Aorta (tissue), 5 donors: ENCODE measurements at regions not wholly inside any gene's neighbourhood (a gene's known extent, or its start where the extent isn't known, plus 50 kb on each side); places are given as distances from the start of the nearest gene placed in this dataset.

Experiments
- ATAC-seq: fragments of 200-7000 bp; cut with Tn5 transposase; one replicate; pipeline ENCODE4 v1.9.1; 2022; ENCODE audit warnings: moderate library complexity; ENCODE audit not compliant: low FRiP score
- DNase-seq, 2 donors: peaks; one replicate each; pipeline ENCODE4 v3.0.0-alpha.2; 2020
- H3K27ac ChIP-seq, 2 donors: one replicate each; pipeline ENCODE4 v1.5.1; 2013; ENCODE audit warnings: low read length in 2 of 2, mild to moderate bottlenecking in 2 of 2, moderate library complexity in 2 of 2, control low read depth in 1 of 2, inconsistent platforms in 1 of 2, low read depth in 1 of 2
- H3K27me3 ChIP-seq, 2 donors: one replicate each; pipeline ENCODE4 v1.6.1; 2013; ENCODE audit warnings: control low read depth in 1 of 2, low read length in 1 of 2, mild to moderate bottlenecking in 1 of 2, moderate library complexity in 1 of 2; ENCODE audit not compliant: insufficient read depth in 2 of 2, control insufficient read depth in 1 of 2
- H3K36me3 ChIP-seq, 2 donors: one replicate each; pipeline ENCODE4 v1.6.1; 2013; ENCODE audit warnings: control low read depth in 1 of 2, low read length in 1 of 2, mild to moderate bottlenecking in 1 of 2; ENCODE audit not compliant: insufficient read depth in 2 of 2, control insufficient read depth in 1 of 2
- H3K4me1 ChIP-seq, 2 donors: one replicate each; pipeline ENCODE4 v1.6.1; 2013; ENCODE audit warnings: low read length in 2 of 2, control low read depth in 1 of 2, mild to moderate bottlenecking in 1 of 2, moderate library complexity in 1 of 2; ENCODE audit not compliant: insufficient read depth in 2 of 2, control insufficient read depth in 1 of 2
- H3K4me3 ChIP-seq, 2 donors: one replicate each; pipeline ENCODE4 v1.5.1; 2013; ENCODE audit warnings: low read length in 2 of 2, control low read depth in 1 of 2, mild to moderate bottlenecking in 1 of 2
- H3K9me3 ChIP-seq: one replicate; pipeline ENCODE4 v1.6.1; 2013; ENCODE audit warnings: mild to moderate bottlenecking, low read length; ENCODE audit not compliant: control insufficient read depth
- WGBS, 2 donors: extraction: QIAGEN DNeasy Blood & Tissue Kit; methylation state at CpG; one replicate each; pipeline ENCODE4 v1.1.7; 2013; 5-methylcytosine and 5-hydroxymethylcytosine counted together
- intact Hi-C, 2 donors: fragments of 100-400 bp; cut with DNase I; formaldehyde crosslinking; loops; one replicate each; pipeline versions ENCODE4 v1.14.2 to v1.15.0; 2022
- donor health status: healthy with polysubstance abuse.
- donor health status: Bipolar disorder and iron deficiency.
- donor health status: DM: no; HTN: no; CAD: no.
- donor health status: DM: no; HTN: no; CAD: no.
- donor health status: DM: yes; HTN: yes; CAD: no.

- Histone ChIP-seq H3K27ac (no peak overlapping the region), H3K36me3 (no peaks in the 10 kb centered on the region), H3K4me1 (no peaks in the 10 kb centered on the region), H3K4me3 (no peak overlapping the region), H3K27me3 (no peaks in the 10 kb centered on the region), H3K9me3 (no peaks in the 10 kb centered on the region)
- DNase-seq, result no peak
- intact Hi-C loops, result no loop called here
- ATAC-seq, result no peak
Observed at GRCh38 chr1:114320586-114320985, 166.9 kb upstream of the SYT6 start.

GRCh38 chr1:114319418-114319817 is 165.7 kb upstream of the SYT6 start:
- 6 to 9% methylated on average over 3 of the region's 3 CpGs for WGBS, 2 donors
- DNase-seq (no peak), ATAC-seq (no peak)
- Histone ChIP-seq H3K27ac (no peak overlapping the region), H3K27me3 (no peaks in the 10 kb centered on the region), H3K36me3 (no peaks in the 10 kb centered on the region), H3K9me3 (no peaks in the 10 kb centered on the region), H3K4me1 (no peaks in the 10 kb centered on the region), H3K4me3 (no peak overlapping the region)
- intact Hi-C loops, result no loop called here

DNA sequence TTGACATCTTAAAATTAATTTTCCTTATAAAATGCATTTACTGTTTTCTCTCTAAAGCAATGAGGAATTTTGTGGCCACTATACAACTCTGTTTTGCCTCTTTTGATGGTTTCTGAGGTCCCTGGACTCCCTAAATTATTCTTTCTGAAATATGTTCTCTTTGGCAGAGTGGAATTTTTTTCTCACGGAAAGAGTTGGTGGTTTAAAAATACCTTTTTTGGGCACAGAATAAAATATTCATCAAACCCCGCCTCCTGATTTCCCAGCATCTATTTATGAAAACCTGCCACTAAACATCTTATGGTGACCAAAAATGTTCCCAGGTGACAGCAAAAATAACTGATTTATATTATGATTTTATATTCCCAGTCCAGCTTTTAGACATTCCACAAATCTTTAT is 165.3 kb upstream of the SYT6 start:
- no peaks in the 10 kb centered on the region for H3K27me3 ChIP-seq
- WGBS, 2 donors, result 18 to 27% methylated on average over 2 of the region's 2 CpGs
- intact Hi-C loops, result no loop called here
- no peaks in the 10 kb centered on the region for H3K9me3 ChIP-seq
- H3K36me3 ChIP-seq, result no peaks in the 10 kb centered on the region
- H3K27ac ChIP-seq, result no peak overlapping the region
- ATAC-seq (no peak), DNase-seq (no peak)
- H3K4me3 ChIP-seq, result no peak overlapping the region
- H3K4me1 ChIP-seq, result no peaks in the 10 kb centered on the region

DNA sequence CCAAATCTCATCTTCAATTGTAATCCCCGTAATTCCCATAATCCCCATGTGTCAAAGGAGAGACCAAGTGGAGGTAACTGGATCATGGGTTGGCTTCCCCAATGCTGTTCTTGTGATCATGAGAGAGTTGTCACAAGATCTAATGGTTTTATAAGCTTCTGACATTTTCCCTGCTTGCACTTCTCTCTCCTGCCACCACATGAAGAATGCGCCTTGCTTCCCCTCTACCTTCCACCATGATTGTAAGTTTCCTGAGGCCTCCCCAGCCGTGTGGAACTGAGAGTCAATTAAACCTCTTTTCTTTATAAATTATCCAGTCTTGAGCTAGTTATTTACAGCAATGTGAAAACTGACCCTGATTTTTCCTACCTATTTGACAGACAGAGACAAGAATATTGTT is 162.5 kb upstream of the SYT6 start:
- ATAC-seq, result no peak
- H3K27ac ChIP-seq, result no peak overlapping the region
- H3K27me3 ChIP-seq, result no peaks in the 10 kb centered on the region
- no peaks in the 10 kb centered on the region for H3K36me3 ChIP-seq
- WGBS, 2 donors, result 92 to 94% methylated on average over 3 of the region's 3 CpGs
- H3K4me3 ChIP-seq, result no peak overlapping the region
- DNase-seq, result no peak
- intact Hi-C loops, result no loop called here
- H3K4me1 ChIP-seq, result no peaks in the 10 kb centered on the region
- no peaks in the 10 kb centered on the region for H3K9me3 ChIP-seq

GRCh38 chr1:114315631-114316030 is 162.0 kb upstream of the SYT6 start:
- H3K9me3 ChIP-seq, result no peaks in the 10 kb centered on the region
- no peaks in the 10 kb centered on the region for H3K4me1 ChIP-seq
- ATAC-seq, result no peak
- no peak overlapping the region for H3K4me3 ChIP-seq
- no peak overlapping the region for H3K27ac ChIP-seq
- H3K27me3 ChIP-seq, result no peaks in the 10 kb centered on the region
- H3K36me3 ChIP-seq, result no peaks in the 10 kb centered on the region
- intact Hi-C loops, result no loop called here
- DNase-seq, result no peak

DNA sequence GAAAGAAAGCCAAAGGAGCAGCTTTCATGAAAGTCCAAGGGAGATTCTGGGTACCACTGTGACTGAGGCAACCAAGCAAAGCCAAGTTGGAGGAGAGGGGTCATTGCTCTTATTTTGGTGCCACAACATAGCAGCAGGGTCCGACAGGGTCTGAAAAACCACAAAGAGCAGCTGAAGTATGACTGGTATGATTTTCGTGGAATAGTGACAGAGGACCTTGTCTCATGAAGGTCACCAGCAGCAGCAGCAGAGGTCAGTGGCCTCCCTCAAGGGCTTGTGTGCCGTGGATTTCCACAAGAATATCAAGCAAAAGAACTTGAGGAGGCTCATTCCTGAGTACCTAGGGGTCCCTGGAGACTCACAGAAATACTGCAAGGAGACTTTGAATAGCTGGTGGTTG is 160.9 kb upstream of the SYT6 start:
- Histone ChIP-seq H3K27ac (no peak overlapping the region), H3K9me3 (no peaks in the 10 kb centered on the region), H3K4me3 (no peak overlapping the region), H3K36me3 (no peaks in the 10 kb centered on the region), H3K27me3 (no peaks in the 10 kb centered on the region), H3K4me1 (no peaks in the 10 kb centered on the region)
- DNase-seq, result no peak
- 75 to 83% methylated on average over 3 of the region's 3 CpGs for WGBS, 2 donors
- intact Hi-C loops, result no loop called here
- no peak for ATAC-seq

DNA sequence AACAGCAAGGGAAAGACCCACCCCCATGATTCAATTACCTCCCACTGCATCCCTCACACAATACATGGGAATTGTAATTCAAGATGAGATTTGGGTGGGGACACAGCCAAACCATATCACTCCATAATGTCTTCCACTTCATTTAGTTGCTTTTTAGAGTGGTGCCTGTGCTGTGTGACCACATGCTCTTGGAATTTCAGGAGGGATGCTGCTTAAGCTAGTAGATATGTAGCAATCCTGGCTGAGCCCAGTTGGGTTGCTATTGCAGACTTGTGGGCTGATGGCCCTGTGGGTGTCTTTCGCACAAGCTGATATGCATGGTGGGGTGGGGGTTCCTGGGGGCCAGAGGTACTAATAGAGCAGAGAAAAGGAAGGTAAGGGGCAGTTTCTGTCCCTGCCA is 160.4 kb upstream of the SYT6 start:
- Histone ChIP-seq H3K27me3 (no peaks in the 10 kb centered on the region), H3K9me3 (no peaks in the 10 kb centered on the region), H3K4me3 (no peak overlapping the region), H3K4me1 (no peaks in the 10 kb centered on the region), H3K36me3 (no peaks in the 10 kb centered on the region), H3K27ac (no peak overlapping the region)
- intact Hi-C loops, result no loop called here
- ATAC-seq, result no peak
- DNase-seq, result no peak
- whole genome bisulfite sequencing, 2 donors, result 54 to 96% methylated on average over 1 of the region's 1 CpG

DNA sequence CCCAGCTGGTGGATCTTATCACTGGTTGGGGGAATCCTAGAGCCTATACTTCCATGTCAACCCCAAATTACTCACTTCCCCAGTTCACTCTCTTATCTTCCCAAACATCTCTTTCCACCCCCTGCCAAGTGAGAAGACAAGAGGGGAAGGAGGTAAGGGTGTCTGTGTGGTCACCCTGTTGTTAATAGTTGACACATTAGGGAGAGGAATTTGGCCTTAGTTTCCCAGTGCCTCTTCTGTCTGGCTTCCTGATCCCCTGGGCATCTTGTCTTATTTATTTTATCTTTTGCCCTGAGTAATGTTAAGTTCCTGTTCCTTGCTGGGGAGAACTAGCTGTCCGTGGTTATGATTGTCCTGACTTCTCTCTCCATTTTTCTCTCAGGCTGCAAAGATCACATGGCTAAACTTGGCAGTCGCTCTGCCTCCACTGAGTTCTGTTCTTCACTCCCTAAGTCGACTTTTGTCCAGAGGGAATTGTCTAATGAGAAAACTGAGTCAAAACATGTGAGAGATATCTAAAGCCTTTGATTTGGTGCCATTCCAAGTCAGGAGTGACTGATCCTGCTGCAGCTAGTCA is 157.1 kb upstream of the SYT6 start:
- H3K27me3 ChIP-seq, result no peaks in the 10 kb centered on the region
- no peaks in the 10 kb centered on the region for H3K9me3 ChIP-seq
- DNase-seq (no peak), ATAC-seq (no peak)
- H3K4me1 ChIP-seq, result no peaks in the 10 kb centered on the region
- intact Hi-C loops, result no loop called here
- H3K27ac ChIP-seq, result no peak overlapping the region
- H3K36me3 ChIP-seq, result no peaks in the 10 kb centered on the region
- H3K4me3 ChIP-seq, result no peak overlapping the region
- 2 to 12% methylated on average over 3 of the region's 3 CpGs for WGBS, 2 donors

- no peak overlapping the region for H3K4me3 ChIP-seq
- H3K27ac ChIP-seq, result no peak overlapping the region
- H3K27me3 ChIP-seq, result no peaks in the 10 kb centered on the region
- no peaks in the 10 kb centered on the region for H3K36me3 ChIP-seq
- DNase-seq (no peak), ATAC-seq (no peak)
- H3K4me1 ChIP-seq, result no peaks in the 10 kb centered on the region
- WGBS, 2 donors, result 95 to 97% methylated on average over 1 to 2 of the region's 2 CpGs
- intact Hi-C loops, result no loop called here
- no peaks in the 10 kb centered on the region for H3K9me3 ChIP-seq
Observed at GRCh38 chr1:114302821-114303220, 149.2 kb upstream of the SYT6 start.
